HUES48 (cell line): ENCODE measurements at regions not wholly inside any gene's neighbourhood (a gene's known extent, or its start where the extent isn't known, plus 50 kb on each side); places are given as distances from the start of the nearest gene placed in this dataset.

Experiments
- H3K27ac ChIP-seq: one replicate; pipeline ENCODE4 v1.7.0; 2013; ENCODE audit warnings: low read depth, low read length, inconsistent platforms
- H3K27me3 ChIP-seq: 2 replicates; pipeline ENCODE4 v1.6.1; 2013; ENCODE audit warnings: mild to moderate bottlenecking, low read length; ENCODE audit not compliant: control insufficient read depth, insufficient read depth
- H3K36me3 ChIP-seq: 2 replicates; pipeline ENCODE4 v1.6.1; 2013; ENCODE audit warnings: low read length; ENCODE audit not compliant: control insufficient read depth, insufficient read depth
- H3K4me1 ChIP-seq: 2 replicates; pipeline ENCODE4 v1.6.1; 2013; ENCODE audit warnings: mild to moderate bottlenecking, low read length; ENCODE audit not compliant: control insufficient read depth, insufficient read depth
- H3K4me3 ChIP-seq: 2 replicates; pipeline ENCODE4 v1.5.1; 2013; ENCODE audit warnings: mild to moderate bottlenecking, low read depth, low read length
- H3K9ac ChIP-seq: 2 replicates; pipeline ENCODE4 v1.6.1; 2013; ENCODE audit warnings: mild to moderate bottlenecking, low read depth, low read length, moderate library complexity
- H3K9me3 ChIP-seq: 2 replicates; pipeline ENCODE4 v1.6.1; 2013; ENCODE audit warnings: low read length; ENCODE audit not compliant: control insufficient read depth, insufficient read depth

DNA sequence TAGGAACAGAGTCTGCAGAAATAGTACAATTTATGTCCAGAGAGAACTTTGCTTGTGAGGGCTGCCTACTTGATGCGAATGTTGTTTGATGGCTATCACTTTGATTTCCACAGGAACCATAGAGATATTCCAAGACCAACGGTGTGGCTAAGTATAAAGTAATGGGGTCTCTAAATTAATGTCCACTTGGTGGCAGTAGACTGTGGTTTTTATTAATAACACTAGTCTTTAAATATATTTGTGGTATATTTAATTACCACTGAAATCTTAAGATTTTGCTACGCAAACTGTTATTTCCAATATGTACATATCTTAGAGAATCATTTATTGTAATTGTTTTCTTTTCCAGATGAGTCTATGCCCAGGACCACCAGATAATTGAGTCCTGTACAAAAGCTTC, 647.9 kb downstream of the PLA2G4A start:
- Histone ChIP-seq H3K36me3 (no peaks in the 10 kb centered on the region), H3K4me1 (peaks cover 18% of the 10 kb centered on the region; the same call in 1 of the 2 replicates), H3K9ac (no peak overlapping the region), H3K9me3 (no peaks in the 10 kb centered on the region), H3K27me3 (no peaks in the 10 kb centered on the region), H3K4me3 (no peak overlapping the region), H3K27ac (no peak overlapping the region)

DNA sequence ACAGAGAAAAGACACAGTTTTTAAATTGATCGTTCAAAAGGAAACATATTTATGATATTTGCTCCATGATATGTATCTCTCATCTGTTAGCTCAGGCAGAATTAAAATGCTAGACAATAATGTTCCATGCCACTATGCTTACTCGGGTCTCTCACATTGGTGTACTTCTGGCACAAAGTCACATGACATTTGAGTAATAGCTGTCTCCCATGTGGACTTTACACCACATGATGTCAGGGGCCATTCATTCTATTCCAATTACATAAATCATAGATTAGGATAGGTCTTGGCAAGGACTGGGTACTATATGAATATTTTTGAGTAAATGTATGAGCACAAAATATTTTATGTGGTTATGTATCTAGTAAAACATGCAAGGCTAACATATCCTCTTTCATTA, 648.4 kb downstream of the PLA2G4A start:
- H3K36me3 ChIP-seq = no peaks in the 10 kb centered on the region
- no peak overlapping the region for H3K9ac ChIP-seq
- no peaks in the 10 kb centered on the region for H3K27me3 ChIP-seq
- peaks cover 18% of the 10 kb centered on the region; the same call in 1 of the 2 replicates for H3K4me1 ChIP-seq
- H3K9me3 ChIP-seq = no peaks in the 10 kb centered on the region
- H3K4me3 ChIP-seq = no peak overlapping the region
- H3K27ac ChIP-seq = no peak overlapping the region

DNA sequence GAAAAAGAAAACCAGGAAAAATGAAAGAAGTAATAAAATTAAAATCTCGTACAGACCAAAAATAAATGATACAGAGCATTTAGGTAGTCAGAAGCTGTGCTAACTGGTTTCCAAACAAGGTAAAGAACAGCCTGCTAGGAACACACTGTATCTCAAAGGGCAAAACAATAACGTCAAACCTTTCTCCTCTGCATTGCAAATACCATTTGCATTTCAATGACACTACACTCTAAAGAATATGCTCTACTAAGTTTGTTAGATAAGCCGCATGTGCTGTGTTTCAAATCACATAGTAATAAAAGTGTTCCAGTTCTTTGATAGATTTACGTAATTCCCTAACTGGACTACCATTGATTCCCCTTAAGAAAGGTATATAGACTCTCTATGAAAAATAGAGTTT, 648.8 kb downstream of the PLA2G4A start:
- Histone ChIP-seq H3K27ac (no peak overlapping the region), H3K27me3 (no peaks in the 10 kb centered on the region), H3K9ac (no peak overlapping the region), H3K4me1 (peaks cover 18% of the 10 kb centered on the region; the same call in 1 of the 2 replicates), H3K36me3 (no peaks in the 10 kb centered on the region), H3K4me3 (no peak overlapping the region), H3K9me3 (no peaks in the 10 kb centered on the region)

GRCh38 chr1:187481581-187482148, 652.9 kb downstream of the PLA2G4A start:
- Histone ChIP-seq H3K9ac (no peak overlapping the region), H3K4me1 (peaks cover 10% of the 10 kb centered on the region; the same call in 1 of the 2 replicates), H3K36me3 (no peaks in the 10 kb centered on the region), H3K27me3 (no peaks in the 10 kb centered on the region), H3K27ac (no peak overlapping the region), H3K4me3 (no peak overlapping the region), H3K9me3 (no peaks in the 10 kb centered on the region)

GRCh38 chr1:187490266-187490665, 661.5 kb downstream of the PLA2G4A start:
- no peaks in the 10 kb centered on the region for H3K27me3 ChIP-seq
- no peak overlapping the region for H3K27ac ChIP-seq
- no peaks in the 10 kb centered on the region for H3K4me1 ChIP-seq
- H3K4me3 ChIP-seq = no peak overlapping the region
- H3K36me3 ChIP-seq = no peaks in the 10 kb centered on the region
- no peak overlapping the region for H3K9ac ChIP-seq
- no peaks in the 10 kb centered on the region for H3K9me3 ChIP-seq

DNA sequence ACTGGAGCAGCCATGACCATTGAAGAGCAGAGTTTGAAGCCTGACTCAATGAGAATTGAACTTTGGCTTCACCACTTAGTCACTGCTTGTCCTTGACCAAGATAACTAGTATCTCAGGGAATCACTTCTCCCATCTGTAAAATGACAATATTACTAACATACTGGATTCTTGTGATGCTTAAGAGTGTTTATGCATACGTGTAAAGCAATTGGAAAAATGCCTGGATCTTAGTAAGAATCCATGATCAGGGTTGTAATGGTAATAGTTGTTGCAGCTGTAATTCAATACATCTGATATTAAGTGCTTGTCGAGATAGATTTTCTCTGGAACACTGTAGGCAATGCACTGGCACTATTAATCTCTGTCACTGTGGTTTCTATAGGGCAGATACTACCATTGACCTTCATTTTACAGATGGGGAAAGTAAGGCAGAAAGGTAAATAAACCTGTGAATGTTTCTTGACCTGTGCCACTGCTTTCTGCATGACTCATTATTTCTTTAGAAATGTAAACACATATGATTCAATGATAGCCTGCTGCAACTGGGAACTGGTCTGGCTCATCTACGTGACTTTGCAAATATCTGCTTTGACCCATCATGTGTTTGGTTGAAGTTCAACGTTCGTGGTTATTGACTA, 662.5 kb downstream of the PLA2G4A start:
- no peaks in the 10 kb centered on the region for H3K9me3 ChIP-seq
- no peak overlapping the region for H3K4me3 ChIP-seq
- no peak overlapping the region for H3K27ac ChIP-seq
- H3K27me3 ChIP-seq = no peaks in the 10 kb centered on the region
- no peaks in the 10 kb centered on the region for H3K36me3 ChIP-seq
- no peaks in the 10 kb centered on the region for H3K4me1 ChIP-seq
- H3K9ac ChIP-seq = no peak overlapping the region

DNA sequence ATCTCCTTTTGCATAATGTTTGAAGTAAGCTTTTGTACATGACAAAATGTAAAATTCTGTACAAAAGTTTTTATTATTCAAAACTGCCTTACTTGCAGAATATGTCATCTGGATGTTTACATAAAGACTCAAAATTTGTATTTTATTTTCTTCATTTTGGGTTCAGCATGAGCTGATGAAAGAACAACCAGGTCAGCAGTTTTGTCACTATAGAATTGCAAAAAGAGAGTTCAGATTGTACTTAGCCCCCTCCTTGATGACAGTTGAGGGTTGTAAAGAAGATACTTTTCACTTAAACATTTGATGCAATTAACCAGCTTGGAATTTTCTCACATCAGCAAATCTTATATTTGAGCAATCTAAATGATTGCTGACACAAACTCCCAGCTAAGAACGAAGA, 669.3 kb downstream of the PLA2G4A start:
- H3K4me3 ChIP-seq = no peak overlapping the region
- no peak overlapping the region for H3K27ac ChIP-seq
- no peaks in the 10 kb centered on the region for H3K4me1 ChIP-seq
- H3K9ac ChIP-seq = no peak overlapping the region
- no peaks in the 10 kb centered on the region for H3K27me3 ChIP-seq
- no peaks in the 10 kb centered on the region for H3K9me3 ChIP-seq
- H3K36me3 ChIP-seq = no peaks in the 10 kb centered on the region

- Histone ChIP-seq H3K4me3 (no peak overlapping the region), H3K27ac (no peak overlapping the region), H3K4me1 (no peaks in the 10 kb centered on the region), H3K36me3 (no peaks in the 10 kb centered on the region), H3K27me3 (no peaks in the 10 kb centered on the region), H3K9ac (no peak overlapping the region), H3K9me3 (no peaks in the 10 kb centered on the region)
Measured at GRCh38 chr1:187504779-187505178, 676.0 kb downstream of the PLA2G4A start.

DNA sequence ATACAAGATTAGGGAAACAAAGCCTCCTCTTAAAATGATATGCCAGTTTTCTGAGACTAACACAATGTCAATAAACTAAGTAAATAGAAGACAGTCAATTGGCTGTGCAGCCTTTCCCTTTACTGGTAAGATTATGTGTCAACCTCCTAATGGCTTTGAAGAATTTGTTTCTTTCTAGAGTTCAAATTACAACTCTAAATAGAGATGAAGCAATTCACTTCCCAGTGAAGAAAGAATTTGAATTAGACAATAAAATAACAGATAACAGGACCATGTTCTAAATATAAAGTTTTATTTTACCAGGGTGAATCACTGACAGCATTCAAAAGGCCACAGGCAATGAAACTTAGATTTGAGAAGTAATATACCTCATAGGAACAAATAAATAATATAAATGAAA, 680.3 kb downstream of the PLA2G4A start:
- Histone ChIP-seq H3K4me1 (no peaks in the 10 kb centered on the region), H3K9ac (no peak overlapping the region), H3K9me3 (no peaks in the 10 kb centered on the region), H3K27ac (no peak overlapping the region), H3K4me3 (no peak overlapping the region), H3K36me3 (no peaks in the 10 kb centered on the region), H3K27me3 (no peaks in the 10 kb centered on the region)

GRCh38 chr1:187513190-187513589, 684.4 kb downstream of the PLA2G4A start:
- no peaks in the 10 kb centered on the region for H3K9me3 ChIP-seq

GRCh38 chr1:187514110-187514509, 685.4 kb downstream of the PLA2G4A start:
- H3K4me3 ChIP-seq = no peak overlapping the region
- H3K27me3 ChIP-seq = no peaks in the 10 kb centered on the region
- no peak overlapping the region for H3K9ac ChIP-seq
- no peak overlapping the region for H3K27ac ChIP-seq
- no peaks in the 10 kb centered on the region for H3K36me3 ChIP-seq
- H3K4me1 ChIP-seq = peaks cover 9% of the 10 kb centered on the region
- H3K9me3 ChIP-seq = no peaks in the 10 kb centered on the region

More at GRCh38 chr1:187513190-187513589, 684.4 kb downstream of the PLA2G4A start:
- H3K27me3 ChIP-seq = no peaks in the 10 kb centered on the region
- no peaks in the 10 kb centered on the region for H3K36me3 ChIP-seq
- H3K4me3 ChIP-seq = no peak overlapping the region
- no peak overlapping the region for H3K9ac ChIP-seq
- H3K27ac ChIP-seq = no peak overlapping the region
- H3K4me1 ChIP-seq = peaks cover 7% of the 10 kb centered on the region
